DOHH2 (cell line): ENCODE measurements at regions not wholly inside any gene's neighbourhood (a gene's known extent, or its start where the extent isn't known, plus 50 kb on each side); places are given as distances from the start of the nearest gene placed in this dataset.

Source experiments
- H3F3A ChIP-seq: fragments of 200-600 bp; sonication (generic), shearing (Covaris generic); 2 replicates; pipeline ENCODE4 v1.6.0; 2016; ENCODE audit warnings: antibody characterized with exemption, mild to moderate bottlenecking; ENCODE audit not compliant: control insufficient read depth, insufficient read depth
- H3K27ac ChIP-seq: fragments of 200-600 bp; sonication (generic); 2 replicates; pipeline ENCODE4 v1.5.1; 2014; ENCODE audit warnings: low read depth, mild to moderate bottlenecking, low read length, moderate library complexity
- H3K27me3 ChIP-seq: fragments of 200-600 bp; sonication (generic); 2 replicates; pipeline ENCODE4 v1.6.1; 2014; ENCODE audit warnings: mild to moderate bottlenecking, low read length, mixed read lengths; ENCODE audit not compliant: control insufficient read depth
- H3K36me3 ChIP-seq: fragments of 200-600 bp; sonication (generic); 2 replicates; pipeline ENCODE4 v1.6.1; 2014; ENCODE audit warnings: mild to moderate bottlenecking, low read length, moderate library complexity, mixed read lengths; ENCODE audit not compliant: control insufficient read depth
- H3K4me1 ChIP-seq: fragments of 200-600 bp; sonication (generic); 2 replicates; pipeline ENCODE4 v1.6.1; 2014; ENCODE audit warnings: mild to moderate bottlenecking, low read length, mixed read lengths; ENCODE audit not compliant: control insufficient read depth
- H3K4me2 ChIP-seq: fragments of 200-600 bp; sonication (generic); 2 replicates; pipeline ENCODE4 v1.6.0; 2014; ENCODE audit warnings: mild to moderate bottlenecking, low read length, moderate library complexity
- H3K4me3 ChIP-seq: fragments of 200-600 bp; sonication (generic); 2 replicates; pipeline ENCODE4 v1.5.1; 2014; ENCODE audit warnings: mild to moderate bottlenecking, low read length, mixed read lengths
- H3K79me2 ChIP-seq: fragments of 200-600 bp; sonication (generic); 2 replicates; pipeline ENCODE4 v1.6.1; 2014; ENCODE audit warnings: mild to moderate bottlenecking, low read length, mixed read lengths; ENCODE audit not compliant: control insufficient read depth
- H3K9me2 ChIP-seq: fragments of 200-600 bp; sonication (generic); replicated peaks from 2 replicates; pipeline ENCODE4 v1.6.1; 2014; ENCODE audit warnings: mild to moderate bottlenecking, low read length, mixed read lengths; ENCODE audit not compliant: control insufficient read depth
- H3K9me3 ChIP-seq: fragments of 200-600 bp; sonication (generic); 2 replicates; pipeline ENCODE4 v1.6.1; 2014; ENCODE audit warnings: antibody characterized with exemption, low read length, mixed read lengths; ENCODE audit not compliant: control insufficient read depth, insufficient read depth
- H4K20me1 ChIP-seq: fragments of 200-600 bp; sonication (generic); 2 replicates; pipeline ENCODE4 v1.6.0; 2014; ENCODE audit warnings: low read depth, mild to moderate bottlenecking, antibody characterized with exemption, low read length, moderate library complexity; ENCODE audit not compliant: control insufficient read depth, insufficient read depth
- CTCF ChIP-seq: fragments of 200-600 bp; sonication (generic); IDR thresholded peaks from one replicate; pipeline ENCODE4 v1.5.1; 2014; ENCODE audit warnings: antibody characterized with exemption, mild to moderate bottlenecking, low read depth, low read length; ENCODE audit not compliant: poor library complexity, severe bottlenecking
- EZH2phosphoT487 ChIP-seq: fragments of 200-600 bp; sonication (generic); IDR thresholded peaks from 2 replicates; pipeline ENCODE4 v1.6.1; 2017; ENCODE audit warnings: borderline replicate concordance, mild to moderate bottlenecking, antibody characterized with exemption, low read length, moderate library complexity, mixed read lengths

GRCh38 chr5:53239301-53239990 is 129.9 kb upstream of the MOCS2 start:
- Histone ChIP-seq H3K27me3 (no peaks in the 10 kb centered on the region), H4K20me1 (no peaks in the 10 kb centered on the region), H3F3A (no peaks in the 10 kb centered on the region), H3K4me2 (no peak overlapping the region), H3K9me2 (no peaks in the 10 kb centered on the region), H3K4me1 (no peaks in the 10 kb centered on the region), H3K4me3 (no peak overlapping the region), H3K79me2 (no peaks in the 10 kb centered on the region), H3K9me3 (no peaks in the 10 kb centered on the region), H3K27ac (no peak overlapping the region), H3K36me3 (no peaks in the 10 kb centered on the region)
- TF ChIP-seq CTCF (no peak), EZH2phosphoT487 (no peak)

- Histone ChIP-seq H3K4me2 (no peak overlapping the region), H3K9me3 (no peaks in the 10 kb centered on the region), H3F3A (no peaks in the 10 kb centered on the region), H3K4me1 (no peaks in the 10 kb centered on the region), H4K20me1 (no peaks in the 10 kb centered on the region), H3K79me2 (no peaks in the 10 kb centered on the region), H3K9me2 (no peaks in the 10 kb centered on the region), H3K27me3 (no peaks in the 10 kb centered on the region), H3K36me3 (no peaks in the 10 kb centered on the region), H3K27ac (no peak overlapping the region), H3K4me3 (no peak overlapping the region)
- TF ChIP-seq EZH2phosphoT487 (no peak), CTCF (no peak)
These were observed 131.1 kb upstream of the MOCS2 start for GRCh38 chr5:53240661-53241060.

- no peaks in the 10 kb centered on the region for H3K9me2 ChIP-seq
- H3K4me2 ChIP-seq, result no peak overlapping the region
- H3K36me3 ChIP-seq, result no peaks in the 10 kb centered on the region
- H3K27me3 ChIP-seq, result peaks cover 4% of the 10 kb centered on the region; the same call in 1 of the 2 replicates
- TF ChIP-seq EZH2phosphoT487, result no peak
- H3K4me1 ChIP-seq, result no peaks in the 10 kb centered on the region
- no peaks in the 10 kb centered on the region for H3F3A ChIP-seq
- H3K4me3 ChIP-seq, result no peak overlapping the region
- H3K79me2 ChIP-seq, result no peaks in the 10 kb centered on the region
- no peaks in the 10 kb centered on the region for H4K20me1 ChIP-seq
- no peak overlapping the region for H3K27ac ChIP-seq
- H3K9me3 ChIP-seq, result no peaks in the 10 kb centered on the region
These were observed 132.0 kb upstream of the MOCS2 start for GRCh38 chr5:53241572-53241971.

- Histone ChIP-seq H3K4me2 (no peak overlapping the region), H3F3A (no peaks in the 10 kb centered on the region), H3K4me3 (no peak overlapping the region), H3K36me3 (no peaks in the 10 kb centered on the region), H3K27me3 (peaks cover 4% of the 10 kb centered on the region; the same call in 1 of the 2 replicates), H3K9me3 (no peaks in the 10 kb centered on the region), H3K79me2 (no peaks in the 10 kb centered on the region), H4K20me1 (no peaks in the 10 kb centered on the region), H3K4me1 (no peaks in the 10 kb centered on the region), H3K9me2 (no peaks in the 10 kb centered on the region), H3K27ac (no peak overlapping the region)
- TF ChIP-seq CTCF, result peak; percentile 27
- TF ChIP-seq EZH2phosphoT487, result no peak
These were observed 133.8 kb upstream of the MOCS2 start for GRCh38 chr5:53243403-53243802.
